ENCODE measurements at regions not wholly inside any gene's neighbourhood (a gene's known extent, or its start where the extent isn't known, plus 50 kb on each side); places are given as distances from the start of the nearest gene placed in this dataset.

DNA sequence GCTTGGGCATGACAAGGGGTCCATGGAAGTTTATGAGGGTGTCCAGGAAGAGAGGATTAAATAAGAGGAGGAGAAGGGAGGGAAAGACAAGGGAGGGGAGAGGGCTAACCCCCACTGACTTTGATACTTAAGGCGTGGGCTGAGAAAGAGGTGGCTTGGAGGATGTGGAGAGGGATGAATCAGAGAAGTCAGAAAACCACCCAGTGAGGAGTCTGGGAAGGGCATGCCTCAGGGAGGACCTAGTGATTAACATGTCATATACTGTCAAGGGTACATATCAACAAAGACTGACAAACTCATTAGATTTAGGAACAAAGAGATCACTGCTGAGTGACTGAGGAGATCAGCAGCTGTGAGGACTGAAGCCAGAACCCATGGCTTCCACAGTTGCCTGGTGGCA lies 145.4 kb downstream of the IRX5 start:
- DNase-seq, result no peak

DNA sequence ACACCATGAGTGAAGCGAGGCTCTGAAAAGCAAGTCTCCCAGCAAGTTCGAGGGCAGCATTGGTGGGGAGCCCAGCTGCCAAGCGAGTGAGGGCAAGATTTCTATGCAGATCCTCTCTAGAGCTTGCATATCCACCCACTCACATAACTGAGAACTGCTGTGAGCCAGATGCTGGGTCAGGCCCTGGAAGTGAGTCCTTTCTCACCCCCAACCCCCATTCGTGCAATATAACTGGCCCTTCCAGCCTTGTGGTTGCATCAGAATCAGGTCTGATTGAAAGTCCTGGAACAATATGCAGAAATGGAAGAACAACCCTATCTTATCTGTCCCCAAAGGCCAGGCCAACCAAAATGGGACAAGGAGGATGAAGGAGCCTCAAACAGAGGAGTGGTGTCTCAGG lies 146.6 kb downstream of the IRX5 start:
- DNase-seq, result no peak

DNA sequence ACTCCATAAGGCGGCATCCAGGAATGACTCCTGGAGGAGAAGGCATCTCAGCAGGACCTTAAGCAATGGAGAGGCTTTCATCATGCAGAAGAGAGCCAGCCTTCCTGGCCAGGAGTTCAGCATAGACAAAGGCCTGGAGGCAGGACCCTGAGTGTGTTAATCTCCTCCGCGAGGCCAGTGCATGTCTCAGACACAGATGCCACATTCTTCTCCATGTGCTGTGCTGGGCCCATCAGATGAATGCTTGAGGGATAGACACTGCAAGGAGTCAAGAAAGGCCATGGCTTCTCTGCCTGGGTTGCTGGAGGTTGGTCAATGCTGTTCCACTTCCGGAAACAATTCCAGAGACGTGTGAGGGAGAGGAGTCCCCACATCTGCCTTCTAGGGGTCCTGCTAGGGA lies 147.5 kb downstream of the IRX5 start:
- no peak for DNase-seq

DNA sequence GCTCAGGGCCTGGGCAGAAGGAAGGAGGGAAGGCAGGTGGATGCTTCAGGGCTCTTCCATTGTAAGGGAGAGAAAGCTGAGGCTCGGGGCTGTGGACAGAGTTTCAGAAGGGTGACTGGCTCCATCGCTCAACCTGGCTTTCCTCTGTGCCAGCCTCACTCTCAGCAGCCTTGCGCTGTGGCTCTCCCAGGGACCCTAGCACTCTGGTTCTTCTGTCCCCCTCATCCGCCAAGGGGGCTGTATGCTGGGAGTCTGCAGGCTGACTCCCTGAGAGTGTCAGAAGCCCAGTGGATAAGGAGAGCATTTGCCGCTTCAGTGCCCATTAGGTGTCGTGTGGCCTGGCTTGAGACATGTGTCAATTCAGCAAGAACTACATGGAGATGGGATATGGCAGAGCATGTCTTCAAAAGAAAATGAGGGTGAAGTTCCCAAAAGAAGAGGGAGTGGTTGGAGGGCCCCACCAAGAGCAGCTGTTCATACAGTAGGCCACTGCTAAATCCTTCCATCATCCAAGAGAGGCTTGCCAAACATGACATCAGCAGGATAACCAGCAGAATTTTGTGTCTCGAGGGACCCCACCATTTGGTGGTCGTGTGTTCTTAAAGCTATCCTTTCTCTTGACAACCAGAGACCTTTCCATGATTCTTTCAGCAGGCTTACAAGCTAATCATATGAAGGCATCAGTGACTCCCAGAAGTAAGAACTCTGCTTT lies 148.2 kb downstream of the IRX5 start:
- DNase-seq, result no peak

DNA sequence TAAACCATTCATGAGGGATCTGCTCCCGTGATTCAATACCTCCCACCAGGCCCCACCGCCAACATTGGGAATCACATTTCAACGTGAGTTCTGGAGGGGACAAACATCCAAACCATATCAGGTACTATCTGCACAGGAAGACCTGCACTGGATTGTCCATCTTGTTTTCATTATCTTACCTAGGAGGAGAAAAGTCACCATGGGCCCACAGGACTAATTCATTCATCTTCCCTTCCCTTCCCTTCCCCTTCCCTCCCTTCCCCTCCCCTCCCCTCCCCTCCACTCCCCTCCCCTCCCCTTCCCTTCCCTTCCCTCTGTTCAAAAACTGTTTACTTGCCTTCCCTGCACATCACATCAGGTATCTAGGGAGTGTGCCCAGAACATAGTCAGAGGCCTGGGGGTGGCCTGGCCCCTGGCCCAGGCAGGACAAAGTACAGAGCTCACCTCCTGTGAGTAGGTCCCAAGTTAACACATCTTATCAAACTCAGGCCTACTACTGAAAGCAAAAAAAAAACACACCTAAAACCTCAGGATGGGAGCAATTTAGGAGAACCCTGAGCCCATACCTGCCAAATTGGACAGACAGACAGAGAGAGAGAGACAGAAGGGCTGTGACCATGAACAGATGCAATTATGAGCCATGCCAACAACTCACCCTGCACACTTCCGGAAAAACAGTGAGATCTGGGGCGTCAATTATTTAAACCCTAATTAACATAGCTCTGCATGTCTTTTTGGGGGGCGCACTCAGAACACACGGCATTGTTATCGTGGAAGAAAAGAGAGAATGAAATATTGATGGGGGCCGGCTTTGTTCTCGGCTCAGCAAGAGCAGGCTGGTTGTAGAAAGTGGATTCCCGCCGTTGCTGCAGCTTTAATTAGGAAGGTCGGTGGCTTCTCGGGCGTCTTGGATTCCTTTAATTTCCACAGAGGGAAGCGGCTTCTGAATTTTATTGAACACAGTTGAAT lies 151.2 kb downstream of the IRX5 start:
- DNase-seq, result no peak

DNA sequence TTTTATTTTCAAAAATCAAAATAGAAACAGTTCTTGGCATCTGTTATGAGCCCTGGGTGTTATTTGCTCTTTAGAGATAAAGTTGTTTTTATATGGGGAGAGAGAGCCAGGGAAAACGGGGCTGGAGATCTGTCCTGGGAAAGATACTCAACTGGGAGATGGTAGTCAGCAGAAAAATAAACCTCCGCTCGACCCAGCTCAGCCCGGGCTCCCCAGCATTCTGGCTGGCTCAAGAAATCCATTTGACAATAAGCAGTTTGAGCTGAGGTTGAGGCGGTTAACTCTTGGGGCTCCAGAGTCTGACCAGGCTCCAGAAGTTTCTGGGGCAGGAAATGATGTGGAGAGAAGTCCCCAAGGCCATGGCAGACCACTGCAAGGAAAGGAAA lies 151.9 kb downstream of the IRX5 start:
- DNase-seq, result no peak

- DNase-seq, result no peak
These were observed 152.4 kb downstream of the IRX5 start for GRCh38 chr16:55083052-55083451.

DNA sequence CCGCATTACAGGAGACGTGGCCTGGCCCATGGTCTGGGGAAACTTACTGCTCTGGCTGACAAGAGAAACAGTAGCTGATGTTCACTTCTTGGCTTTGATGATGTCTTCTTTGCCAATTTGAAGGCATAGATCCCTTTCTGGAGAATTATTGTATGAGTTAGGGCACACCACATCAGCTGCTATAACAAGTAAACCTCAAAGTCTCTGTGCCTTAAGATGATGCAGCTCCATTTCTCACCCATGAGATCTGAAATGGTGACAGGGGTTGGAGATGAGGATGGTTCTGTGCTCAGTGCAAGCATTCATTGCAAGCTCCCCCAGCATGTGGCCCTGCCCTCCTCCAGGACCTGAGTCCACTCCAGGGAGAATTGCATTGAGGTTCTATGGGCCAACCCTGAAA lies 157.4 kb downstream of the IRX5 start:
- no peak for DNase-seq

GRCh38 chr16:55089600-55089999 lies 158.9 kb downstream of the IRX5 start:
- no peak for DNase-seq

DNA sequence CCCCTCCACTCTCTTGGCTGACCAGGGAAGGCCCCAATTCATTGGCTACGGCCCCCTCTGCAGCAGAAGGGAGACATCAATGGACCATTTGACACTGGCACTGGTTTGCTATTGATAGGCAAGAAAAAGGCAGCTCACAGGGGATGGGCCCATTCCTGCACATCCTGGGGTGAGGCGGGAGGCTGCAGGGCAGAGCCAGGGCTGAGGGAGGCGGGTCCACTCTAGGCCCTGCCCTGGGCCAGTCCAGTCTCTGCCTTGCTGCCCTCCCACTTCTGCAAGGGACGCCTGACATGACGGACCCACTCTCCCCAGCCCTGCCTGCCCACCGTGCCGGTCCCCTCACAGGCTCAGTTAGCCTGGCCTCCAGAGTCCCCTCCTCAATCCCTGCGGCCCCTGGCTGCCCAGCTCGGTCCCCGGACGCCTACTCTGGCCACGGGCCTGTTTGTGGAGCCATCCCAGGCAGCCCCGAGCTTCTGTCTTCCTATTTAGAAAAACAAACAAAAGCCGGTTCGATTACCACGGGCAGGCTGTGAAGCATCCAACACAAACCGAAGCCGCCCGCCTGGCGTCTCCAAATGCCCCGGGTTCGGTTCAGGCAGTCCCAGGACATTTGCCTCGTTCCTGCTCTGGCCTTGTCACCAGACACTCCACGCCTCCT lies 160.7 kb downstream of the IRX5 start:
- no peak for DNase-seq

DNA sequence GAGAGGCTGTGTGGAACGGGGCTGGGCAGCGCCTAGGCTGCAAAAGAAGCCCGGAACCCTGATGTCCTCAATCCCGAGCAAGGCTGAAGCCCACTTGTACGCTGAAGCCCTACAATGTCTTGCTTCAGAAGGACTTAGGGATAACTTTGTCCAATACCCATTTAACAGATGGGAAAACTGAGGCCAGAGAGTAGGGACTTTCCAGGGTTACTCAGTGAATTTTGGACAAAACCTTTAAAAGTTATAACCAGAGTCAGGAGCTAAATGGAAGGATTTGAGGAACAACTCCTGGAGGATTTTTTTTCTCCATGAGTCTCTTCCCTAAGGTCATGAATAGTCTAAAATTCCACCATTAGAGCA lies 161.2 kb downstream of the IRX5 start:
- DNase-seq, result no peak

DNA sequence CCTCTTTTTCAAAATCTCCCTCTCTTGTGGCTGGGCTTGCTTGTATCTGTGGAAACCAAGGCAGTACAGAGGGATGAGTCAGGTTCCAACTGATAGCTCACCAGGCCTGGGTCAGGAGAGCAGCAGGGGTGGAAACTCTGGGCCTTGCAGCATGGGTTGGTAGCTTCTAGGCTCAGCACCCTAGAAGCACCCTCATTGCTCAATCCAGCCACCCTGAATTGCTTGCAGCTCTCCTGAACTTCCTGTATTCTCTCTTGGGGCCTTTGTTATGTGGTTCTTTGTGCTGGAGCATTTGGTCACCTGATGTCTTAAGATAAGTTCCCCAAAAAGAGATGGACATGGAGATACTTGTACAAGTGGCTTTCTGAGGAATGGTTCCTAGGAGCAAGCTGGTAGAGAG lies 169.4 kb downstream of the IRX5 start:
- no peak for DNase-seq

GRCh38 chr16:55101026-55101425 lies 170.4 kb downstream of the IRX5 start:
- DNase-seq, result no peak

- DNase-seq, result no peak
These were observed 171.4 kb downstream of the IRX5 start for GRCh38 chr16:55102077-55102476.

DNA sequence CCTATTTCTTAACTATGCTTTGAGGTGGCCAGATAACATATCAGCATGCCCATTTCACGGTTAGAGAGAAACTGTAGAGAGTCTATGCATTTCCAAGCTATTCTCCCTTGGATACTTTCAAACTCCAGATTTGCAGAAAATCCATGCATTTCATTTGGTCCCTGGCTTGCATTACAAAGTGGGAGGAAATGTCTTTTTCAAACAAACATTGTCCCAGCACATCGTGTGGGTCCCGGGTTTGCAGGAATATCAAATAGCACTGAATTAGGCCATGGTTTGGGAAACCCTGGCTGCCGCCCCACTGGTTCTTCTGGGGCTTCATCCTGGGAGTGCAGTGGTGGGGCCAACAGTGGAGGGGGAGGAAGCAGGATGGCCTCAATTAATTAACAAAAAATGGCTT lies 171.9 kb downstream of the IRX5 start:
- DNase-seq, result no peak

- DNase-seq, result no peak
These were observed 177.2 kb downstream of the IRX5 start for GRCh38 chr16:55107851-55108250.

GRCh38 chr16:55113210-55113609 lies 182.5 kb downstream of the IRX5 start:
- no peak for DNase-seq

- DNase-seq, result no peak
These were observed 184.8 kb downstream of the IRX5 start for GRCh38 chr16:55115506-55115905.

- no peak for DNase-seq
These were observed 185.7 kb downstream of the IRX5 start for GRCh38 chr16:55116165-55116920.

DNA sequence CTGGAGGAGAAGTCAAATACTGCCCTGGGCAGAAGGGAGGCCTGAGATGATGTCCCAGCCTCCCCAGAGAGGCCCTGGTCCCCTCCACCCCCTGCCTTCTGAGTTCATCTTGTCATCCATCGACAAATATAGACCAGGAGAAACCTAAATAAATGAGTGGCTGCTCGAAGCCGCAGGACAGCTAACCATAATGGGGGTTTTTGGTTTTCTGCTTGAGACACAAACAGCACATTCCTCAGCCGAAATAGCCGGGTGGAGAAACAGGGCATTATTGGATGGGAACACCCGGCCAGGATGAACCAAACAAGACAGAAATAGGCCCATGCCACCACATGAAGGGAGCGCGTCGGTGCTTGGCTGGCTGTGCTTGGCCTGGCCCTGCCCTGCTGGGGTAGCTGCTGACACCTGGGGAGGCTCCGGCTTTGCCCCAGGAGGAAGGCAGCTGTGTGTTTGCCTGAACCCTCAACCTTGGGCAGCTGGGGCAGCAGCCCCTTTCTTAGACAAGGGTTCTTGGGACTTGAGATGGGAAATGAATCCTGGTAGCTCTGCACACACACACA lies 188.1 kb downstream of the IRX5 start:
- no peak for DNase-seq

DNA sequence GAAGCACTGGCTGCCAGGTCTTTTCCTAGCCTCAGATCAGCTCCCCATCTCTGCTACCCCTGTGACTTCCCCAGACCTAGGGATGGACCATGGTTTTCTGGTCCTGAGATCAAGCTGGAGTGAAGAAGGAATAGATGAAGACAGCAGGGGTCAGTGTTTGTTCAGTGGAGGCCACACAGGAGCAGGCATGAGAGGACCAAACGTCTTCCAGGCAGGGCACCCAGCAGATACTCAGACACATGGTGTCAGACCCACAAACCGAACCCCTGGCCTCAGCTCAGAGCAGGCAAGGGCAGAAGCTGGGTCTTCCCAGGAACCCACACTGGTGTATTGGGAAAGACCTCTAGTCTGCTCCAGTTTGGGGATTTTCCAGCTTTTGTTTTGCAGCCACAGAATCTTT lies 189.7 kb downstream of the IRX5 start:
- DNase-seq, result no peak

- DNase-seq, result no peak
These were observed 190.2 kb downstream of the IRX5 start for GRCh38 chr16:55120826-55121225.

DNA sequence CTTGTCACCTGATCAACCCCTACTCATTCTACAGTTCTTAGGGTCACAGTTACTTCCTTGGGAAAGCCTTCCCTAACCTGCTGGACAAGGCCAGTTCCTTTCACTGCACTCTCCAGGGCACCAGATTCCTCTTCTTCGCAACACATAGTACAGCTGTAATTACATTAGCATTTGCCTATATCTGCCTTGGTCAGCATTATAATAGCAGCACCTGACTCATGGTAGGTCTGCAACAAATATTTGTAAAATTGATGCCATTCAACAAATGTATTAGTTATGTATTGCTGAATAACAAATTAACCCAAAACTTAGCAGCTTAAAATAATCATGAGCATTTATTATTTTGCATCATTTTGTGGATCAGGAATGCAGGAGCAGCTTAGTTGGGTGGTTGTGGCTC lies 193.0 kb downstream of the IRX5 start:
- no peak for DNase-seq
